ENCODE measurements at regions not wholly inside any gene's neighbourhood (a gene's known extent, or its start where the extent isn't known, plus 50 kb on each side); places are given as distances from the start of the nearest gene placed in this dataset.

DNA sequence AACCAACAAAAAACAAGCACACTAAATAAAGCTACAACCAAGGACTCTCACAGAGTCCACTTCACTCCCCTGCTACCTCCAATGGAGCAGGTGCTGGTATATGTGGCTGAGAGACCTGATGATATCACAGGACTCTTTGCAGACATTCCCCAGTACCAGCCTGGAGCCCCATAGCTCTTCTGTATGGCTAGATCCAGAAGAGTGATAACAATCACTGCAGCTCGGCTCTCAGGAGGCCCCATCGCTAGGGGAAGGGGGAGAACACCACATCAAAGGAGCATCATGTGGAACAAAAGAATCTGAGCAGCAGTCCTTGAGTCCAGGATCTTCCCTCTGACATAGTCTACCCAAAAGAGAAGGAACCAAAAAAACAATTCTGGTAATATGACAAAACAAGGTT lies 237.1 kb upstream of the TLL1 start:
- TF ChIP-seq, protein P1, sequence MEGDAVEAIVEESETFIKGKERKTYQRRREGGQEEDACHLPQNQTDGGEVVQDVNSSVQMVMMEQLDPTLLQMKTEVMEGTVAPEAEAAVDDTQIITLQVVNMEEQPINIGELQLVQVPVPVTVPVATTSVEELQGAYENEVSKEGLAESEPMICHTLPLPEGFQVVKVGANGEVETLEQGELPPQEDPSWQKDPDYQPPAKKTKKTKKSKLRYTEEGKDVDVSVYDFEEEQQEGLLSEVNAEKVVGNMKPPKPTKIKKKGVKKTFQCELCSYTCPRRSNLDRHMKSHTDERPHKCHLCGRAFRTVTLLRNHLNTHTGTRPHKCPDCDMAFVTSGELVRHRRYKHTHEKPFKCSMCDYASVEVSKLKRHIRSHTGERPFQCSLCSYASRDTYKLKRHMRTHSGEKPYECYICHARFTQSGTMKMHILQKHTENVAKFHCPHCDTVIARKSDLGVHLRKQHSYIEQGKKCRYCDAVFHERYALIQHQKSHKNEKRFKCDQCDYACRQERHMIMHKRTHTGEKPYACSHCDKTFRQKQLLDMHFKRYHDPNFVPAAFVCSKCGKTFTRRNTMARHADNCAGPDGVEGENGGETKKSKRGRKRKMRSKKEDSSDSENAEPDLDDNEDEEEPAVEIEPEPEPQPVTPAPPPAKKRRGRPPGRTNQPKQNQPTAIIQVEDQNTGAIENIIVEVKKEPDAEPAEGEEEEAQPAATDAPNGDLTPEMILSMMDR (IDR thresholded peaks at IDR 0.05), result no peak
- no peak for TF ChIP-seq POLR2A (IDR thresholded peaks at IDR 0.05)

All from heart left ventricle (tissue), 13 donors.